Astrocyte (in vitro differentiated cells and primary cell): ENCODE measurements at regions not wholly inside any gene's neighbourhood (a gene's known extent, or its start where the extent isn't known, plus 50 kb on each side); places are given as distances from the start of the nearest gene placed in this dataset.

Experiments used
- DNase-seq: peaks from one replicate; pipeline ENCODE4 v3.0.0-alpha.2; 2010; ENCODE audit warnings: low read depth
- FAIRE-seq: peaks from 2 replicates; lab custom pipeline; 2011; peaks lifted over from hg19 to GRCh38; lab: Jason Lieb, UNC
- H2AFZ ChIP-seq: 2 replicates; pipeline ENCODE4 v1.6.0; 2012; ENCODE audit warnings: low read depth, low read length, inconsistent platforms
- H3K27ac ChIP-seq: 2 replicates; pipeline ENCODE4 v1.5.1; 2011; ENCODE audit warnings: low read depth, low read length, inconsistent platforms
- H3K27me3 ChIP-seq: 2 replicates; pipeline ENCODE4 v1.6.0; 2011; ENCODE audit warnings: low read length, inconsistent platforms; ENCODE audit not compliant: insufficient read depth
- H3K36me3 ChIP-seq: 2 replicates; pipeline ENCODE4 v1.5.1; 2011; ENCODE audit warnings: low read length, inconsistent platforms; ENCODE audit not compliant: insufficient read depth
- H3K4me1 ChIP-seq: 2 replicates; pipeline ENCODE4 v1.5.1; 2011; ENCODE audit warnings: low read length, inconsistent platforms; ENCODE audit not compliant: insufficient read depth
- H3K4me2 ChIP-seq: 2 replicates; pipeline ENCODE4 v1.6.0; 2012; ENCODE audit warnings: low read length, inconsistent platforms
- H3K4me3 ChIP-seq: 2 replicates; pipeline ENCODE4 v1.5.1; 2011; ENCODE audit warnings: low read depth, mild to moderate bottlenecking, low read length, inconsistent platforms; ENCODE audit not compliant: insufficient read depth
- H3K79me2 ChIP-seq: 2 replicates; pipeline ENCODE4 v1.6.0; 2012; ENCODE audit warnings: mild to moderate bottlenecking, low read length, inconsistent platforms; ENCODE audit not compliant: insufficient read depth
- H3K9ac ChIP-seq: 2 replicates; pipeline ENCODE4 v1.6.0; 2012; ENCODE audit warnings: mild to moderate bottlenecking, low read length, inconsistent platforms
- H3K9me3 ChIP-seq: 2 replicates; pipeline ENCODE4 v1.5.1; 2012; ENCODE audit warnings: low read depth, mild to moderate bottlenecking, low read length, inconsistent platforms; ENCODE audit not compliant: insufficient read depth
- H4K20me1 ChIP-seq: 2 replicates; pipeline ENCODE4 v1.6.0; 2012; ENCODE audit warnings: low read length, inconsistent platforms; ENCODE audit not compliant: insufficient read depth
- H3K27ac Mint-ChIP-seq: one replicate; pipeline ENCODE4 v1.8.0; 2021; ENCODE audit warnings: mild to moderate bottlenecking, mixed read lengths; ENCODE audit not compliant: unreplicated experiment
- H3K27me3 Mint-ChIP-seq: one replicate; pipeline ENCODE4 v1.8.0; 2021; ENCODE audit warnings: low read depth, mixed read lengths; ENCODE audit not compliant: unreplicated experiment
- H3K36me3 Mint-ChIP-seq: one replicate; pipeline ENCODE4 v1.8.0; 2021; ENCODE audit warnings: low read depth, mixed read lengths; ENCODE audit not compliant: unreplicated experiment
- H3K4me1 Mint-ChIP-seq: one replicate; pipeline ENCODE4 v1.8.0; 2021; ENCODE audit warnings: low read depth, mixed read lengths; ENCODE audit not compliant: unreplicated experiment
- H3K4me3 Mint-ChIP-seq: one replicate; pipeline ENCODE4 v1.8.0; 2021; ENCODE audit warnings: mild to moderate bottlenecking, moderate library complexity, mixed read lengths; ENCODE audit not compliant: unreplicated experiment
- H3K9me3 Mint-ChIP-seq: one replicate; pipeline ENCODE4 v1.8.0; 2021; ENCODE audit warnings: mild to moderate bottlenecking, mixed read lengths; ENCODE audit not compliant: unreplicated experiment
- EZH2 ChIP-seq: IDR thresholded peaks from 2 replicates; pipeline ENCODE4 v1.6.1; 2012; ENCODE audit warnings: mild to moderate bottlenecking, low read length, inconsistent platforms; ENCODE audit not compliant: insufficient read depth
- TF ChIP-seq, protein P1 (sequence below): IDR thresholded peaks from 2 replicates; pipeline ENCODE4 v1.5.1; 2011; ENCODE audit warnings: low read depth, mild to moderate bottlenecking, inconsistent platforms, low read length, moderate library complexity; ENCODE audit not compliant: insufficient read depth

DNA sequence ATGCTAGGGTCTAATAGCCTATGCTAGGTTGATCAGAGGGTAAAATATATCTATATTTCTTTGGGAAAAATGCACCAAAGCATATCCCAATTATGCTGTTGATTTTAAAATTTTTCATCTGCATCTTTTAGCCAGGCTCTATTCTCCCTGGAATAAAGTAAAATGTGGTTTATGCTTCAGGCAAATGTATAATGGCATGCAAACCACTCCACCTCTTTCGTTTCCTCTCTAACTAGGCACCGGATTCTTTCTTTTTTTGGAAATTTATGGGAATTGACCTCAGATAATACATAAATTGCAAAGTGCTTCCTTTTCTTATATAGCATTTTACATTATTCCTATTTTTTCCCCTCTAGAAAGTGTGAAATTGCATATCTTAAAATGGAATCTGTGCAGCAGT lies 386.5 kb downstream of the OLFM4 start:
- no peak overlapping the region for H2AFZ ChIP-seq
- no peak overlapping the region for H3K4me3 ChIP-seq
- H3K9ac ChIP-seq: no peak overlapping the region
- H3K27ac ChIP-seq: no peak overlapping the region
- Mint-ChIP-seq H3K9me3 (no peaks in the 10 kb centered on the region), H3K27ac (no peak overlapping the region), H3K4me3 (no peak overlapping the region), H3K4me1 (no peaks in the 10 kb centered on the region), H3K36me3 (no peaks in the 10 kb centered on the region), H3K27me3 (no peaks in the 10 kb centered on the region)
- no peaks in the 10 kb centered on the region for H3K4me1 ChIP-seq
- no peak overlapping the region for H3K4me2 ChIP-seq
- H3K27me3 ChIP-seq: no peaks in the 10 kb centered on the region
- no peak for DNase-seq
- H3K79me2 ChIP-seq: no peaks in the 10 kb centered on the region
- no peaks in the 10 kb centered on the region for H3K9me3 ChIP-seq
- no peak for FAIRE-seq
- no peaks in the 10 kb centered on the region for H4K20me1 ChIP-seq
- TF ChIP-seq EZH2: no peak
- TF ChIP-seq, protein P1, sequence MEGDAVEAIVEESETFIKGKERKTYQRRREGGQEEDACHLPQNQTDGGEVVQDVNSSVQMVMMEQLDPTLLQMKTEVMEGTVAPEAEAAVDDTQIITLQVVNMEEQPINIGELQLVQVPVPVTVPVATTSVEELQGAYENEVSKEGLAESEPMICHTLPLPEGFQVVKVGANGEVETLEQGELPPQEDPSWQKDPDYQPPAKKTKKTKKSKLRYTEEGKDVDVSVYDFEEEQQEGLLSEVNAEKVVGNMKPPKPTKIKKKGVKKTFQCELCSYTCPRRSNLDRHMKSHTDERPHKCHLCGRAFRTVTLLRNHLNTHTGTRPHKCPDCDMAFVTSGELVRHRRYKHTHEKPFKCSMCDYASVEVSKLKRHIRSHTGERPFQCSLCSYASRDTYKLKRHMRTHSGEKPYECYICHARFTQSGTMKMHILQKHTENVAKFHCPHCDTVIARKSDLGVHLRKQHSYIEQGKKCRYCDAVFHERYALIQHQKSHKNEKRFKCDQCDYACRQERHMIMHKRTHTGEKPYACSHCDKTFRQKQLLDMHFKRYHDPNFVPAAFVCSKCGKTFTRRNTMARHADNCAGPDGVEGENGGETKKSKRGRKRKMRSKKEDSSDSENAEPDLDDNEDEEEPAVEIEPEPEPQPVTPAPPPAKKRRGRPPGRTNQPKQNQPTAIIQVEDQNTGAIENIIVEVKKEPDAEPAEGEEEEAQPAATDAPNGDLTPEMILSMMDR: no peak
- H3K36me3 ChIP-seq: no peaks in the 10 kb centered on the region

DNA sequence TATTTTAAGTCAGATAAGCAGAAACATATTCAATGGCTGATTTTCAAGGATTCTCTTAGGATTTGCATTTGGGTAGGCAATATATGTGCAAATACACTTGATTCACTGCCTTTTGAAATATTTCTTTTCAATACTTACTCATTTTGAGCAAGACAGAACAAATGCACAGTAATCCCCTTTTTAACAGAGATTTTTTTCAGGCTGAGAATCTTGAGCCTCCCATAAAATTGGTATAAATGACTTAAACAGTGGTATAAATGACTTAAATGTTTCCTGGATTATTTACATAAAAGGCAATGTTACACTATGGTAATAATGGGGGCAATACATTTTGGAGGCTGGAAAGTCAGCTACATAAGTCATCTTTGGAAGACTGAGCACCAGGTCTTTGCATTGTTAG lies 389.0 kb downstream of the OLFM4 start:
- FAIRE-seq: no peak
- TF ChIP-seq, protein P1: no peak
- no peak for TF ChIP-seq EZH2
- H3K36me3 Mint-ChIP-seq: no peaks in the 10 kb centered on the region

DNA sequence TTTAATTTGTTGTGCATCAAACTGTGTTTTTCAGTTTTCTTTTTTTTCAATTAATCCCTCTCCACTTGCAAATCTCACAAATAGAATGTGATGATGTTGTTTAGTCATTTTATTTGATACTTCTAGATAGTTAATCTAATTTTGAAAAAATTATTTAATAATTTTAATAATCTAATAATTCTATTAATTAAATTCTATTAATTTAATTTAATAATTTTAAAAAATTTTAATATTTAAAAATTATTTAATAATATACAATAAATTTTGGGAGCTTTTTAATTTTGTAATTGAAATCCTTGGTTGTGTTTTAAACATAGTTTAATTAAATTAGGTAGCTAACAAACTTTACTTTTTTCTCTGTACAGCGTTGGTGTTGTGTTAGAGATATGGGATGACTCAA lies 393.8 kb downstream of the OLFM4 start:
- Histone ChIP-seq H3K36me3 (no peaks in the 10 kb centered on the region), H3K27me3 (no peaks in the 10 kb centered on the region), H3K79me2 (no peaks in the 10 kb centered on the region), H4K20me1 (no peaks in the 10 kb centered on the region), H3K9me3 (no peaks in the 10 kb centered on the region), H3K9ac (no peak overlapping the region), H3K4me1 (no peaks in the 10 kb centered on the region), H2AFZ (no peak overlapping the region), H3K27ac (no peak overlapping the region), H3K4me3 (no peak overlapping the region), H3K4me2 (no peak overlapping the region)
- no peak for DNase-seq
- H3K27ac Mint-ChIP-seq: no peak overlapping the region
- no peak for TF ChIP-seq EZH2
- TF ChIP-seq, protein P1: no peak
- no peaks in the 10 kb centered on the region for H3K36me3 Mint-ChIP-seq
- H3K4me3 Mint-ChIP-seq: no peak overlapping the region
- H3K4me1 Mint-ChIP-seq: no peaks in the 10 kb centered on the region
- H3K27me3 Mint-ChIP-seq: no peaks in the 10 kb centered on the region
- H3K9me3 Mint-ChIP-seq: no peaks in the 10 kb centered on the region
- FAIRE-seq: no peak

More for the DNA sequence above, 389.0 kb downstream of the OLFM4 start:
- H3K4me1 Mint-ChIP-seq: no peaks in the 10 kb centered on the region
- no peak overlapping the region for H3K9ac ChIP-seq
- H3K27ac Mint-ChIP-seq: no peak overlapping the region
- H3K4me3 ChIP-seq: no peak overlapping the region
- H3K4me3 Mint-ChIP-seq: no peak overlapping the region
- H3K79me2 ChIP-seq: no peaks in the 10 kb centered on the region
- no peak for DNase-seq
- H3K36me3 ChIP-seq: no peaks in the 10 kb centered on the region
- no peak overlapping the region for H3K4me2 ChIP-seq
- H3K9me3 ChIP-seq: no peaks in the 10 kb centered on the region
- H3K27me3 ChIP-seq: no peaks in the 10 kb centered on the region
- H4K20me1 ChIP-seq: no peaks in the 10 kb centered on the region
- no peaks in the 10 kb centered on the region for H3K27me3 Mint-ChIP-seq
- H3K9me3 Mint-ChIP-seq: no peaks in the 10 kb centered on the region
- no peak overlapping the region for H2AFZ ChIP-seq
- no peaks in the 10 kb centered on the region for H3K4me1 ChIP-seq
- H3K27ac ChIP-seq: no peak overlapping the region
